ENCODE measurements at regions not wholly inside any gene's neighbourhood (a gene's known extent, or its start where the extent isn't known, plus 50 kb on each side); places are given as distances from the start of the nearest gene placed in this dataset.

GRCh38 chr3:78349571-78349970 is 1309.7 kb downstream of the ROBO2 start:
- DNase-seq: no peak
- Histone ChIP-seq H3K4me1 (ENCODE audit: insufficient read depth) (no peaks in the 10 kb centered on the region), H3K27ac (no peak overlapping the region), H3K27me3 (no peaks in the 10 kb centered on the region), H3K4me3 (no peak overlapping the region), H3K36me3 (no peaks in the 10 kb centered on the region), H3K9me3 (no peaks in the 10 kb centered on the region)
- WGBS, 3 donors: 91 to 92% (median 91%) methylated on average over 2 of the region's 2 CpGs
- intact Hi-C loops (cut with DNase I): no loop called here
- TF ChIP-seq POLR2A (IDR thresholded peaks at IDR 0.05): no peak
- no peak for TF ChIP-seq CTCF (IDR thresholded peaks at IDR 0.05)
- no peak for TF ChIP-seq EP300 (IDR thresholded peaks at IDR 0.05)

GRCh38 chr3:78351334-78351733 is 1311.4 kb downstream of the ROBO2 start:
- DNase-seq: no peak
- no peaks in the 10 kb centered on the region for H3K4me1 ChIP-seq (ENCODE audit: insufficient read depth)
- H3K36me3 ChIP-seq: no peaks in the 10 kb centered on the region
- no peaks in the 10 kb centered on the region for H3K27me3 ChIP-seq
- WGBS, 3 donors: 79 to 94% (median 80%) methylated on average over 3 of the region's 3 CpGs
- no peak overlapping the region for H3K27ac ChIP-seq
- intact Hi-C loops (cut with DNase I): no loop called here
- TF ChIP-seq POLR2A (IDR thresholded peaks at IDR 0.05): no peak
- TF ChIP-seq EP300 (IDR thresholded peaks at IDR 0.05): no peak
- no peak for TF ChIP-seq CTCF (IDR thresholded peaks at IDR 0.05)
- H3K4me3 ChIP-seq: no peak overlapping the region
- H3K9me3 ChIP-seq: no peaks in the 10 kb centered on the region

GRCh38 chr3:78353231-78353630 is 1313.3 kb downstream of the ROBO2 start:
- H3K27me3 ChIP-seq: no peaks in the 10 kb centered on the region
- TF ChIP-seq EP300 (IDR thresholded peaks at IDR 0.05) (no peak), CTCF (IDR thresholded peaks at IDR 0.05) (no peak), POLR2A (IDR thresholded peaks at IDR 0.05) (no peak)
- H3K27ac ChIP-seq: no peak overlapping the region
- H3K9me3 ChIP-seq: no peaks in the 10 kb centered on the region
- H3K36me3 ChIP-seq: no peaks in the 10 kb centered on the region
- WGBS, 3 donors: 84 to 97% (median 97%) methylated on average over 3 of the region's 3 CpGs
- no peaks in the 10 kb centered on the region for H3K4me1 ChIP-seq (ENCODE audit: insufficient read depth)
- intact Hi-C loops (cut with DNase I): no loop called here
- DNase-seq: no peak
- no peak overlapping the region for H3K4me3 ChIP-seq

GRCh38 chr3:78360849-78361248 is 1321.0 kb downstream of the ROBO2 start:
- H3K36me3 ChIP-seq: no peaks in the 10 kb centered on the region
- no peaks in the 10 kb centered on the region for H3K4me1 ChIP-seq (ENCODE audit: insufficient read depth)
- 72 to 90% (median 87%) methylated on average over 4 of the region's 4 CpGs for WGBS, 3 donors
- intact Hi-C loops (cut with DNase I): no loop called here
- no peak overlapping the region for H3K27ac ChIP-seq
- no peaks in the 10 kb centered on the region for H3K9me3 ChIP-seq
- no peak overlapping the region for H3K4me3 ChIP-seq
- H3K27me3 ChIP-seq: no peaks in the 10 kb centered on the region
- no peak for TF ChIP-seq EP300 (IDR thresholded peaks at IDR 0.05)
- no peak for TF ChIP-seq POLR2A (IDR thresholded peaks at IDR 0.05)
- no peak for TF ChIP-seq CTCF (IDR thresholded peaks at IDR 0.05)
- DNase-seq: no peak
